ENCODE measurements at regions not wholly inside any gene's neighbourhood (a gene's known extent, or its start where the extent isn't known, plus 50 kb on each side); places are given as distances from the start of the nearest gene placed in this dataset.

- Histone ChIP-seq H3K9me3 (no peaks in the 10 kb centered on the region), H3K27me3 (replicated peaks in 1 of 2; ENCODE audit: control insufficient read depth in 2 of 2, extremely low read depth in 1 of 2, insufficient read depth in 2 of 2, low read length in 1 of 2) (peaks cover 0 to 10% of the 10 kb centered on the region in 2 experiments), H3K36me3 (ENCODE audit: control insufficient read depth in 2 of 2, extremely low read depth in 1 of 2, insufficient read depth in 1 of 2, low read length in 1 of 2) (no peaks in the 10 kb centered on the region), H3K27ac (ENCODE audit: low read length) (no peak overlapping the region), H3K4me1 (ENCODE audit: control insufficient read depth in 1 of 2, extremely low read depth in 1 of 2, insufficient read depth in 2 of 2, low read length in 2 of 2) (no peaks in the 10 kb centered on the region), H3K4me3 (ENCODE audit: control insufficient read depth in 1 of 2, extremely low read depth in 1 of 2, low read length in 1 of 2) (no peak overlapping the region)
- no peaks in the 10 kb centered on the region for H3K9me3 Mint-ChIP-seq
- no peak for ATAC-seq (replicated peaks in 1 of 4)
- H3K27me3 Mint-ChIP-seq: no peaks in the 10 kb centered on the region
- WGBS (ENCODE audit: insufficient coverage): 90% methylated on average over 8 of the region's 15 CpGs
- ChIA-PET POLR2A (no interaction called here), CTCF (interaction anchor here in 1 of 2 donors (0.6 to 1.1 kb wide), 5 partner anchors 59 to 206 kb away, joined by 3 to 7 read pairs (median 4); no protein-coding TSS in a partner anchor)
- H3K27ac Mint-ChIP-seq: no peak overlapping the region
- H3K4me3 Mint-ChIP-seq: no peak overlapping the region
- no peaks in the 10 kb centered on the region for H3K4me1 Mint-ChIP-seq
- no peak for DNase-seq
- no peaks in the 10 kb centered on the region for H3K36me3 Mint-ChIP-seq
Observed at GRCh38 chr15:88981244-88982215, 68.4 kb upstream of the MFGE8 start.

GRCh38 chr15:88982304-88982945 is 69.2 kb upstream of the MFGE8 start:
- H3K27me3 ChIP-seq (replicated peaks in 1 of 2; ENCODE audit: control insufficient read depth in 2 of 2, extremely low read depth in 1 of 2, insufficient read depth in 2 of 2, low read length in 1 of 2): peaks cover 0 to 8% of the 10 kb centered on the region in 2 experiments
- WGBS (ENCODE audit: insufficient coverage): 50% methylated on average over 6 of the region's 7 CpGs
- H3K9me3 ChIP-seq: no peaks in the 10 kb centered on the region
- DNase-seq (no peak), ATAC-seq (replicated peaks in 1 of 4) (no peak)
- no peaks in the 10 kb centered on the region for H3K4me1 ChIP-seq (ENCODE audit: control insufficient read depth in 1 of 2, extremely low read depth in 1 of 2, insufficient read depth in 2 of 2, low read length in 2 of 2)
- Mint-ChIP-seq H3K27ac (no peak overlapping the region), H3K36me3 (no peaks in the 10 kb centered on the region), H3K4me1 (no peaks in the 10 kb centered on the region), H3K4me3 (no peak overlapping the region), H3K27me3 (no peaks in the 10 kb centered on the region), H3K9me3 (no peaks in the 10 kb centered on the region)
- ChIA-PET CTCF (interaction anchor here in 1 of 2 donors (0.6 to 1.1 kb wide), 5 partner anchors 60 to 207 kb away, joined by 3 to 7 read pairs (median 4); no protein-coding TSS in a partner anchor), POLR2A (no interaction called here)
- H3K4me3 ChIP-seq (ENCODE audit: control insufficient read depth in 1 of 2, extremely low read depth in 1 of 2, low read length in 1 of 2): no peak overlapping the region
- no peak overlapping the region for H3K27ac ChIP-seq (ENCODE audit: low read length)
- no peaks in the 10 kb centered on the region for H3K36me3 ChIP-seq (ENCODE audit: control insufficient read depth in 2 of 2, extremely low read depth in 1 of 2, insufficient read depth in 1 of 2, low read length in 1 of 2)

GRCh38 chr15:88982946-88983342 is 69.8 kb upstream of the MFGE8 start:
- WGBS (ENCODE audit: insufficient coverage): 100% methylated on average over 1 of the region's 2 CpGs
- POLR2A ChIA-PET: no interaction called here
- peaks cover 0 to 3% of the 10 kb centered on the region in 2 experiments for H3K27me3 ChIP-seq (replicated peaks in 1 of 2; ENCODE audit: control insufficient read depth in 2 of 2, extremely low read depth in 1 of 2, insufficient read depth in 2 of 2, low read length in 1 of 2)
- H3K36me3 ChIP-seq (ENCODE audit: control insufficient read depth in 2 of 2, extremely low read depth in 1 of 2, insufficient read depth in 1 of 2, low read length in 1 of 2): no peaks in the 10 kb centered on the region
- Mint-ChIP-seq H3K36me3 (no peaks in the 10 kb centered on the region), H3K4me1 (no peaks in the 10 kb centered on the region), H3K27me3 (no peaks in the 10 kb centered on the region), H3K27ac (no peak overlapping the region), H3K9me3 (no peaks in the 10 kb centered on the region), H3K4me3 (no peak overlapping the region)
- no peak for ATAC-seq (replicated peaks in 1 of 4)
- CTCF ChIA-PET: no interaction called here
- no peaks in the 10 kb centered on the region for H3K9me3 ChIP-seq
- H3K4me1 ChIP-seq (ENCODE audit: control insufficient read depth in 1 of 2, extremely low read depth in 1 of 2, insufficient read depth in 2 of 2, low read length in 2 of 2): no peaks in the 10 kb centered on the region
- H3K27ac ChIP-seq (ENCODE audit: low read length): no peak overlapping the region
- H3K4me3 ChIP-seq (ENCODE audit: control insufficient read depth in 1 of 2, extremely low read depth in 1 of 2, low read length in 1 of 2): no peak overlapping the region
- DNase-seq: no peak

GRCh38 chr15:88983861-88984429 is 70.8 kb upstream of the MFGE8 start:
- 100% methylated on average over 2 of the region's 9 CpGs for WGBS (ENCODE audit: insufficient coverage)
- DNase-seq (no peak), ATAC-seq (replicated peaks in 1 of 4) (no peak)
- ChIA-PET CTCF (no interaction called here), POLR2A (no interaction called here)
- Mint-ChIP-seq H3K9me3 (no peaks in the 10 kb centered on the region), H3K4me1 (no peaks in the 10 kb centered on the region), H3K27ac (no peak overlapping the region), H3K27me3 (no peaks in the 10 kb centered on the region), H3K4me3 (no peak overlapping the region), H3K36me3 (no peaks in the 10 kb centered on the region)
- Histone ChIP-seq H3K27ac (ENCODE audit: low read length) (no peak overlapping the region), H3K36me3 (ENCODE audit: control insufficient read depth in 2 of 2, extremely low read depth in 1 of 2, insufficient read depth in 1 of 2, low read length in 1 of 2) (no peaks in the 10 kb centered on the region), H3K9me3 (no peaks in the 10 kb centered on the region), H3K4me1 (ENCODE audit: control insufficient read depth in 1 of 2, extremely low read depth in 1 of 2, insufficient read depth in 2 of 2, low read length in 2 of 2) (no peaks in the 10 kb centered on the region), H3K4me3 (ENCODE audit: control insufficient read depth in 1 of 2, extremely low read depth in 1 of 2, low read length in 1 of 2) (no peak overlapping the region), H3K27me3 (replicated peaks in 1 of 2; ENCODE audit: control insufficient read depth in 2 of 2, extremely low read depth in 1 of 2, insufficient read depth in 2 of 2, low read length in 1 of 2) (peaks cover 0 to 3% of the 10 kb centered on the region in 2 experiments)

- H3K4me1 ChIP-seq (ENCODE audit: control insufficient read depth in 1 of 2, extremely low read depth in 1 of 2, insufficient read depth in 2 of 2, low read length in 2 of 2): no peaks in the 10 kb centered on the region
- CTCF ChIA-PET: no interaction called here
- H3K9me3 ChIP-seq: no peaks in the 10 kb centered on the region
- no peak overlapping the region for H3K27ac ChIP-seq (ENCODE audit: low read length)
- H3K36me3 Mint-ChIP-seq: no peaks in the 10 kb centered on the region
- WGBS (ENCODE audit: insufficient coverage): 90% methylated on average over 4 of the region's 14 CpGs
- no peak overlapping the region for H3K4me3 ChIP-seq (ENCODE audit: control insufficient read depth in 1 of 2, extremely low read depth in 1 of 2, low read length in 1 of 2)
- ATAC-seq (replicated peaks in 1 of 4): no peak
- H3K27ac Mint-ChIP-seq: no peak overlapping the region
- H3K27me3 Mint-ChIP-seq: peaks cover 0 to 1% of the 10 kb centered on the region in 2 donors
- no peak overlapping the region for H3K4me3 Mint-ChIP-seq
- POLR2A ChIA-PET: no interaction called here
- H3K36me3 ChIP-seq (ENCODE audit: control insufficient read depth in 2 of 2, extremely low read depth in 1 of 2, insufficient read depth in 1 of 2, low read length in 1 of 2): no peaks in the 10 kb centered on the region
- H3K9me3 Mint-ChIP-seq: no peaks in the 10 kb centered on the region
- no peak for DNase-seq
- H3K4me1 Mint-ChIP-seq: no peaks in the 10 kb centered on the region
- H3K27me3 ChIP-seq (replicated peaks in 1 of 2; ENCODE audit: control insufficient read depth in 2 of 2, extremely low read depth in 1 of 2, insufficient read depth in 2 of 2, low read length in 1 of 2): peaks cover 0 to 10% of the 10 kb centered on the region in 2 experiments
Observed at GRCh38 chr15:88985547-88986393, 72.6 kb upstream of the MFGE8 start.

All from T-cell (primary cell).